ENCODE measurements at regions not wholly inside any gene's neighbourhood (a gene's known extent, or its start where the extent isn't known, plus 50 kb on each side); places are given as distances from the start of the nearest gene placed in this dataset.

DNA sequence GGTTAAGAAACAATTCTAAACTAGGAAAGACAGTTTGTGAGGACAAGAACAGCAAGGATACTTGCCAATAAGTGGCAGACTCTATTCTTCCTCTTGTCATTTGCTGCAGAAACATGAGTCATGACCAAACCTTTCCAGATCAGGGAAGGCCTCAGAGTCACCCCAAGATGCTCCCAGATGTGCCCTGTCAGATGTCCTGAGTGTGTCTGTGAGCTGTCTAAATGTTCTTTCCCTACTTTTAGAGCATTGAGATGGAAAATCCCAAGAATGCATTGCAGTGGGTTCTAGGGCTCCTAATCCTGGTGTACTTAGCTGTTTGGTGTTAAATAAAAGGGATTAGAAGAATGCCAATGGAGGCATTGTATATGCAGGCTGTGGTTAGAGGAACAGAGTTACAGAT is 57.5 kb upstream of the KIAA0040 start:
- no peak for TF ChIP-seq SUZ12 (IDR thresholded peaks at IDR 0.05; ENCODE audit: extremely low read depth, insufficient read depth, insufficient read length)
- no peak for TF ChIP-seq ZNF274 (IDR thresholded peaks at IDR 0.05; ENCODE audit: low read depth, low read length)
